GM12872 (cell line): ENCODE measurements at regions not wholly inside any gene's neighbourhood (a gene's known extent, or its start where the extent isn't known, plus 50 kb on each side); places are given as distances from the start of the nearest gene placed in this dataset.

Experiments
- TF ChIP-seq, protein P1 (sequence below): IDR thresholded peaks from 3 replicates; pipeline ENCODE4 v1.5.1; 2011; ENCODE audit warnings: low read depth, mild to moderate bottlenecking, low read length, moderate library complexity; ENCODE audit not compliant: insufficient read depth

DNA sequence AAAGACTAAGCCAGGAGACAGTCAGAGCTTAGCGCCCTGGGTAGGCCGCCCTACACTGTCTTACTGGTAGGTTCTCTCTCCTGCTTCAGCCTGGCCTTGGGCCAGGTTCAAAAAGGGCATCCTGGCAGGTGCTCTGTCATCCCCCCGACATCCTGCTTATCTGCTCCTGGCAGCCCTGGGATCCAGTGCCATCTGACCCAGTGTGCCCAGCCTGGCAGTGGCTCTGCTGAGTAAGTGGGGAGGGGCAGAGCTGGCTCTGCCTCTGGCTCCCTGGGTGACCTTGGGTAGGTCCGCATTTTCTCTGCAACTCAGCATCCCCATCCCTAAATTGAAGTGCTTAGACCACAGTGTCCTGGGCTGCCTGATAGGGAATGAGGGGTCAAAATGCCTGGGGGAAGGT is 549.9 kb downstream of the PTPRU start:
- TF ChIP-seq, protein P1, sequence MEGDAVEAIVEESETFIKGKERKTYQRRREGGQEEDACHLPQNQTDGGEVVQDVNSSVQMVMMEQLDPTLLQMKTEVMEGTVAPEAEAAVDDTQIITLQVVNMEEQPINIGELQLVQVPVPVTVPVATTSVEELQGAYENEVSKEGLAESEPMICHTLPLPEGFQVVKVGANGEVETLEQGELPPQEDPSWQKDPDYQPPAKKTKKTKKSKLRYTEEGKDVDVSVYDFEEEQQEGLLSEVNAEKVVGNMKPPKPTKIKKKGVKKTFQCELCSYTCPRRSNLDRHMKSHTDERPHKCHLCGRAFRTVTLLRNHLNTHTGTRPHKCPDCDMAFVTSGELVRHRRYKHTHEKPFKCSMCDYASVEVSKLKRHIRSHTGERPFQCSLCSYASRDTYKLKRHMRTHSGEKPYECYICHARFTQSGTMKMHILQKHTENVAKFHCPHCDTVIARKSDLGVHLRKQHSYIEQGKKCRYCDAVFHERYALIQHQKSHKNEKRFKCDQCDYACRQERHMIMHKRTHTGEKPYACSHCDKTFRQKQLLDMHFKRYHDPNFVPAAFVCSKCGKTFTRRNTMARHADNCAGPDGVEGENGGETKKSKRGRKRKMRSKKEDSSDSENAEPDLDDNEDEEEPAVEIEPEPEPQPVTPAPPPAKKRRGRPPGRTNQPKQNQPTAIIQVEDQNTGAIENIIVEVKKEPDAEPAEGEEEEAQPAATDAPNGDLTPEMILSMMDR: no peak

DNA sequence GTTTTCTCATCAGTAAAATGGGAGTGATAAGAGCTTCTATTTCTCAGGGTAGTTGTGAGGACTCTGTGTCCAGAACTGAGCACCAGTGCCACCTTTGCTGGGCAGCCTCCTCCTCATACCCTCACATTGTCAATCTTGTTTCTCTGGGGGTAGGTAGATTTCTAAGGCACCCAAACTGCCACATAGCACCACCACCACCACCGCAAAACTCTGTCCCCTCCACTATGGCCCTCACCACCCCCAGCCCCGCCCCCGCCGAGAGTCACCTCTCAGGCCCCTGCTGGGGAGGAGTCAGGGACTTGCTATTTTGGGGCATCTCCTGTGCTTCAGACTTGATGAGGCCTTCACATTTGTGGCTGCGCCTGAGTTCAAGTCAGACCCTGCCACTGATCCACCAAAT is 549.2 kb downstream of the PTPRU start:
- TF ChIP-seq, protein P1: no peak

DNA sequence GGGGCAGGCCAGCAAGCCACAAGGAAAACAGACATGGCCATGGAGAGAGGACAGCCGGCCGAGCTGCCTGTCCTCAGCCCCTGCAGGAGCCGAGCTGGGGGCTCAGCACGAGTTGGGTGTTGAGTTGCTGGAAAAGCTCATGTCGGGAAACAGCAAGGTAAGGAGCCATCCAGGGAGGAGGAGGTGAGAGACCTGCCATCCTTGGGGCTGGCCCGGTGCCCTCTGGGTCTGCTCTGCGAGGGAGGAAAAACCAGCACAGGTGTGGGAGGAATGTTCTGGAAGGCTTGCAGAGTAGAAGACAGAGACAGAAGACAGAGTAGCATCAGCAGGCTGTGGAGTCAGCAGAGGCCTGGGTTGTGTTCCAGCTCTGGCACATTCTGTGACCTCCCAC is 548.8 kb downstream of the PTPRU start:
- TF ChIP-seq, protein P1: no peak

DNA sequence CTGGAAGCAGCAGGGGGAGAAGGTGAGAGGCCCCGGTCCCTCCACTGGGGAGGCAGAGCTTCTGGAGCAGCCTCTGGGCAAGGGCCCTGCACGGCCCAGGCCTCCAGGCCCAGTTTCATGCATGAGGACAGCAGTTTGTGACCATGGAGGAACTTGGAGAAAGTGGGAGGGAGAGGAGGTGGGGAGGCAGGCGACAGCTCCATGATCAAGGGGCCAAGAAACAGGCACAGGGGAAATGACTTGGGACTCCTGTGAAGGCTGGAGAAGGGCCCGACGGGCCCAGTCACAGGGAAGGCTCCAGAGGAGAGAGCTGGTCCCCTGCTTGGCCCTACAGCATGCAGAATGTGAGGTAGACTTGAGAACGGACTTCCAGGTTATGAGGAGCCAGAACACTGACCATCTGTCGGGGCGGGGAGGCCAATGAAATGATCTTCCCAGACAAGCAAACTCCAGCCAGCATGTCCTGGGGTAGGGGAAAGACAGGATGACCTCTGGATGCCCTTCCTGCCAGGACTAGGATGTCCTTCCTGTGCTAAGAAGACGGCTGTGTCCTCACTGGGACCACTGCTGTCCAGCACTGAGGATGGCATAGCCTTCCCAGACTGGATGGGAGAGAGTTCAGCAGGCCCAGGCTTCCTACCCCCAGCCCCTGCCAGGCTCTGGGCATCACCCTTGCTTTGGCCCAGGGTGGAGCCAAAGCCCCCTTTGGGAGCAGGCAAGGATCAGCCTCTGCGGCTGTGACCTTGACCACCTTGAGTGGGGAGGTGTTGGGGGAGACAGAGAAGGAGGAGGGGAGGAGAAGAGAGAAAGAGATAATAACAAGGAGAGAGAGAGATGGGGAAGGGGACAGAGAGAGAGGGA is 548.2 kb downstream of the PTPRU start:
- TF ChIP-seq, protein P1: no peak

DNA sequence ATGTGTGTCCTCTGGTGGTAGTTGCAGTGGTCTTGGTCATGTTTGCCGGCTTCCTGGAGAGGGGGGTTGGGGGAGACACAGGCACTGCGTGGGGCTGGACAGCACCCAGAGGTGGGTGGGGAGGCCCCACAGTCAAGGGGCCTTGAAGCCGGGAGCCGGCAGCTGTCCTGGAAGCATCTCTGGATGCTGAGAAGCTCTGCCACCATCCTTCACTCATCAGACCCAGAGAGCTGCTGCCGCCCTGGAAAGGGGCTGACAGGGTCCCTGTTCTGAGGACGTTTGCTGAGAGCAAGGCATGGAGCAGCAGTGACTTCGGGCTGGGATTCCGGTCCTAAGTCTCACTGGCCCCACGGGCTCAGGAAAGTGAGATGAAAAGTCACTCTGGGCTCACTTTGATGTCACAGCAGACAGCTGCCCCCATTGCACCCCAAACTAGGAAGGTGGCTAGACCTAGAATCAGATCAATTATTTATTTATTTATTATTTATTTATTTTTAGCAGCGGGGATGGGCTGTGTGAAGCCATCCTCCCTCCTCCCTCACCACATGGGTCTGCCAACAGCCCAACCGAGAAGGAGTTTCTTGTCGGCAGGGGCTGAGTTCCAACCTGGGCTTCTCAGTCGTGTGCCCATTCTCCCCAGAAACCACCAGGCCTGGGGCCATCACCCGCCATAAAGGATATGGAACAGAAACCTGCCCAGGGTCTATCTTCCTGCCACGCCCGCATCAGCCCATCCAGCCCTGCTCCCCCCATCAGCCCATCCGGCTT is 547.4 kb downstream of the PTPRU start:
- TF ChIP-seq, protein P1: no peak

DNA sequence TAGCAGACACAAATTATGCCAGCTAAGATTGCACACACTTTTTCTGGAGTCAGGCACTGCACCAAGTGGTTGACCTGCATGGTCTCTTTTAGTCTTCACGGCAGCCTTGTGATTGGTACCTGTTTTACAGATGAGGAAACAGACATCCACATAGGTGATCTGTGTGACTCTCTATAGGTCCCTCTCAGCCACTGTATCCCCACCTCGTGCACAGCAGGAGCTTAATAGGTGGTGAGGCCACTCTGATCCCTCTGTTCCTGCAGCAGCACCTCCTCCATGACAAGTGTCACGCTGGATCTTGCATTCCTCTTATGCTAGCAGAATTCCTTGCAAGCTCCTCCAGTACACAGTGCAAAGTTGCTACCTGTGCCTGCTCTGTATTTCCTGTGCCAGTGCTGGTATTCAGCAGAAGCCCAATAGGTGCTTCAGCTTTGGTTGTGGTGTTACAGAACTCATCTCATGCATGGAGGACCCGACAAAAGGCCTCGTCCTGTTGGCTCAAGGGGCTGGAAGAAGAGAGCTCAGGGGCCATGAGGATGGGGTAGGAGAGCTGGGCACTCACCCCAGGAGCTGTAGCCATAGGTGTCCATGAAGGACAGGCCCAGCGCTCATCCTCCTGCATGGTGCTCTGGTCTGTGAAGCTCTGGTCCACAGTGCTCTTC is 546.7 kb downstream of the PTPRU start:
- TF ChIP-seq, protein P1: no peak

DNA sequence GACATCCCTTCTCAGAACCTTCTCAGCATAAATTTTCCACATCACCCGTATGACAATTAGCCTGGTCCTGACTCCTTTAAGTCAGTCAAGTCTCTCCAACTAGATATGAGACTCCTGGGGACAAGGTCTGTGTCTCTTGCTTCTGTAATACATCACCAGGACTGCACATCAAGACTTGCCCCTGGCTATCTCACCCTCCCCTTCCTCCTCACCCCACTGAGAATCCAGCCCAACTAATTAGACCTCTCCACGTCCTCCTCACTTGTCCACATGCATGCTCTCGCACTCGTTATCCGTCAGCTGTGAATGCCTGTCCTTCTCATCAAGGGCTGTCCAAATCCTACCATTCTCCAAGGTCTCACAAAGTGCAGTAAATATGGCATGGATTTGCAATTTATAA is 542.8 kb downstream of the PTPRU start:
- TF ChIP-seq, protein P1: no peak
